H9 (cell line): ENCODE measurements at regions not wholly inside any gene's neighbourhood (a gene's known extent, or its start where the extent isn't known, plus 50 kb on each side); places are given as distances from the start of the nearest gene placed in this dataset.

ENCODE experiments used
- DNase-seq: peaks from one replicate; pipeline ENCODE4 v3.0.0-alpha.2; 2017
- H2AFZ ChIP-seq: one replicate; pipeline ENCODE4 v1.6.1; 2013; ENCODE audit warnings: mild to moderate bottlenecking, low read length, control low read depth, moderate library complexity
- H2AK5ac ChIP-seq: 2 replicates; pipeline ENCODE4 v1.6.1; 2013; ENCODE audit warnings: low read length, control low read depth, mixed read lengths; ENCODE audit not compliant: insufficient read length
- H2BK120ac ChIP-seq: one replicate; pipeline ENCODE4 v1.6.1; 2013; ENCODE audit warnings: low read depth, mild to moderate bottlenecking, low read length, control low read depth, inconsistent platforms; ENCODE audit not compliant: poor library complexity, severe bottlenecking
- H2BK12ac ChIP-seq: 2 replicates; pipeline ENCODE4 v1.6.1; 2013; ENCODE audit warnings: low read length, control low read depth, mixed read lengths, low read depth; ENCODE audit not compliant: insufficient read length
- H2BK15ac ChIP-seq: 2 replicates; pipeline ENCODE4 v1.6.1; 2013; ENCODE audit warnings: low read depth, low read length, control low read depth
- H2BK20ac ChIP-seq: one replicate; pipeline ENCODE4 v1.6.1; 2013; ENCODE audit warnings: low read depth, mild to moderate bottlenecking, low read length, control low read depth, inconsistent platforms; ENCODE audit not compliant: poor library complexity, severe bottlenecking
- H2BK5ac ChIP-seq: 2 replicates; pipeline ENCODE4 v1.6.1; 2013; ENCODE audit warnings: low read length, control low read depth, mixed read lengths; ENCODE audit not compliant: insufficient read length
- H3K14ac ChIP-seq: 2 replicates; pipeline ENCODE4 v1.6.1; 2013; ENCODE audit warnings: low read length, control low read depth; ENCODE audit not compliant: insufficient read depth
- H3K18ac ChIP-seq: 2 replicates; pipeline ENCODE4 v1.6.1; 2013; ENCODE audit warnings: low read depth, mild to moderate bottlenecking, mixed read lengths, low read length, control low read depth; ENCODE audit not compliant: insufficient read length
- H3K23ac ChIP-seq: 2 replicates; pipeline ENCODE4 v1.6.1; 2013; ENCODE audit warnings: low read length, control low read depth, mixed read lengths, low read depth; ENCODE audit not compliant: insufficient read length
- H3K23me2 ChIP-seq: 2 replicates; pipeline ENCODE4 v1.6.1; 2013; ENCODE audit warnings: low read depth, mild to moderate bottlenecking, mixed read lengths, low read length, control low read depth; ENCODE audit not compliant: insufficient read length, poor library complexity, severe bottlenecking
- H3K27ac ChIP-seq: 2 replicates; pipeline ENCODE4 v1.5.1; 2013; ENCODE audit warnings: low read length, control low read depth, mixed read lengths, low read depth; ENCODE audit not compliant: insufficient read length
- H3K27me3 ChIP-seq: 2 replicates; pipeline ENCODE4 v1.6.1; 2013; ENCODE audit warnings: low read length, control low read depth, inconsistent platforms; ENCODE audit not compliant: insufficient read depth
- H3K4ac ChIP-seq: 2 replicates; pipeline ENCODE4 v1.6.1; 2013; ENCODE audit warnings: low read depth, mild to moderate bottlenecking, control low read depth, inconsistent platforms, low read length, moderate library complexity
- H3K4me1 ChIP-seq: 2 replicates; pipeline ENCODE4 v1.6.1; 2013; ENCODE audit warnings: low read length, control low read depth, inconsistent platforms; ENCODE audit not compliant: insufficient read depth
- H3K4me2 ChIP-seq: 2 replicates; pipeline ENCODE4 v1.6.1; 2013; ENCODE audit warnings: low read length, control low read depth, mixed read lengths; ENCODE audit not compliant: insufficient read length, insufficient read depth
- H3K56ac ChIP-seq: 2 replicates; pipeline ENCODE4 v1.6.1; 2013; ENCODE audit warnings: low read depth, mild to moderate bottlenecking, mixed read lengths, low read length, control low read depth; ENCODE audit not compliant: insufficient read length
- H3K79me1 ChIP-seq: 2 replicates; pipeline ENCODE4 v1.6.1; 2013; ENCODE audit warnings: low read depth, mild to moderate bottlenecking, moderate library complexity, low read length, control low read depth, inconsistent platforms; ENCODE audit not compliant: insufficient read depth, poor library complexity, severe bottlenecking
- H3K79me2 ChIP-seq: 2 replicates; pipeline ENCODE4 v1.6.1; 2013; ENCODE audit warnings: low read length, control low read depth, inconsistent platforms; ENCODE audit not compliant: insufficient read depth
- H3K9ac ChIP-seq: 2 replicates; pipeline ENCODE4 v1.6.1; 2013; ENCODE audit warnings: low read length, control low read depth, mixed read lengths; ENCODE audit not compliant: insufficient read length; ENCODE audit errors: extremely low read depth
- H3K9me3 ChIP-seq: one replicate; pipeline ENCODE4 v1.6.1; 2013; ENCODE audit warnings: low read depth, low read length, inconsistent platforms; ENCODE audit not compliant: control insufficient read depth
- H3T11ph ChIP-seq: one replicate; pipeline ENCODE4 v1.6.1; 2013; ENCODE audit warnings: mild to moderate bottlenecking, low read length, control low read depth, inconsistent platforms
- H4K20me1 ChIP-seq: one replicate; pipeline ENCODE4 v1.6.1; 2013; ENCODE audit not compliant: control insufficient read depth, insufficient read length, insufficient read depth
- H4K5ac ChIP-seq: 2 replicates; pipeline ENCODE4 v1.6.1; 2013; ENCODE audit warnings: low read depth, mild to moderate bottlenecking, mixed read lengths, low read length, control low read depth; ENCODE audit not compliant: insufficient read length
- H4K8ac ChIP-seq: replicated peaks from 2 replicates; pipeline ENCODE4 v1.6.1; 2013; ENCODE audit warnings: low read length, control low read depth, mixed read lengths, low read depth; ENCODE audit not compliant: insufficient read length
- H4K91ac ChIP-seq: 2 replicates; pipeline ENCODE4 v1.6.1; 2013; ENCODE audit warnings: low read depth, mild to moderate bottlenecking, moderate library complexity, mixed read lengths, low read length, control low read depth; ENCODE audit not compliant: insufficient read length
- H3K27ac Mint-ChIP-seq, 3 experiments: 2 replicates in 2 of 3; 3 replicates in 1 of 3; pipeline ENCODE4 v1.8.0; 2020 to 2021; ENCODE audit warnings: mixed read lengths in 3 of 3, mild to moderate bottlenecking in 1 of 3, moderate library complexity in 1 of 3
- H3K27me3 Mint-ChIP-seq: 2 replicates; pipeline ENCODE4 v1.8.0; 2021; ENCODE audit warnings: low read depth, mild to moderate bottlenecking, moderate library complexity, mixed read lengths
- H3K36me3 Mint-ChIP-seq, 3 experiments: 2 replicates in 2 of 3; 3 replicates in 1 of 3; pipeline ENCODE4 v1.8.0; 2020 to 2021; ENCODE audit warnings: low read depth in 3 of 3, mixed read lengths in 3 of 3; ENCODE audit not compliant: insufficient read depth in 1 of 3
- H3K4me1 Mint-ChIP-seq, 2 experiments: 2 replicates each; pipeline ENCODE4 v1.8.0; 2020; ENCODE audit warnings: mixed read lengths in 2 of 2
- H3K4me3 Mint-ChIP-seq, 2 experiments: 2 replicates in 1 of 2; 3 replicates in 1 of 2; pipeline ENCODE4 v1.8.0; 2020 to 2021; ENCODE audit warnings: mild to moderate bottlenecking in 2 of 2, mixed read lengths in 2 of 2, moderate library complexity in 1 of 2
- H3K9me3 Mint-ChIP-seq, 2 experiments: 2 replicates in 1 of 2; 3 replicates in 1 of 2; pipeline ENCODE4 v1.8.0; 2020; ENCODE audit warnings: mild to moderate bottlenecking in 2 of 2, mixed read lengths in 2 of 2, moderate library complexity in 1 of 2
- CTCF ChIP-seq: fragments of 200-600 bp; sonication (generic); conservative IDR thresholded peaks from 3 replicates; pipeline ENCODE4 v1.8.0; 2021; ENCODE audit warnings: antibody characterized with exemption, mild to moderate bottlenecking
- WGBS: extraction: QIAGEN DNeasy Blood & Tissue Kit; methylation state at CpG from one replicate; pipeline ENCODE4 v1.1.7; 2013; ENCODE audit warnings: missing lambda C conversion rate, low lambda C conversion rate, mixed read lengths; ENCODE audit not compliant: insufficient read length; ENCODE audit errors: extremely low coverage; 5-methylcytosine and 5-hydroxymethylcytosine counted together

- Histone ChIP-seq H2BK20ac (no peak overlapping the region), H3K14ac (no peak overlapping the region), H3K23ac (no peak overlapping the region), H3K27ac (no peak overlapping the region), H3T11ph (no peak overlapping the region), H2BK12ac (no peak overlapping the region), H3K79me1 (no peaks in the 10 kb centered on the region), H4K5ac (no peak overlapping the region), H3K23me2 (peaks cover 10% of the 10 kb centered on the region), H3K18ac (no peak overlapping the region), H3K4me1 (peaks cover 5% of the 10 kb centered on the region; the same call in 1 of the 2 replicates), H3K9me3 (no peaks in the 10 kb centered on the region), H3K27me3 (peaks cover 6% of the 10 kb centered on the region; the same call in 1 of the 2 replicates), H3K4me2 (no peak overlapping the region), H4K20me1 (peaks cover 3% of the 10 kb centered on the region), H3K9ac (no peak overlapping the region), H4K91ac (no peak overlapping the region), H3K56ac (no peak overlapping the region), H3K79me2 (no peaks in the 10 kb centered on the region), H2BK5ac (no peak overlapping the region), H3K4ac (no peak overlapping the region), H2AK5ac (no peak overlapping the region), H2BK120ac (no peak overlapping the region), H2AFZ (no peak overlapping the region), H2BK15ac (no peak overlapping the region), H4K8ac (no peak overlapping the region)
- Mint-ChIP-seq H3K27ac (no peak overlapping the region), H3K4me3 (no peak overlapping the region), H3K4me1 (peaks cover 41 to 59% of the 10 kb centered on the region in 2 experiments), H3K9me3 (no peaks in the 10 kb centered on the region; a peak in 2 of 5 replicates), H3K36me3 (no peaks in the 10 kb centered on the region; a peak in 1 of 7 replicates), H3K27me3 (peaks cover 62% of the 10 kb centered on the region)
- DNase-seq, result no peak
- TF ChIP-seq CTCF, result no peak
- no CpG with 5 or more reads among the region's 11 CpGs for WGBS
These were observed 126.7 kb downstream of the C9orf50 start for GRCh38 chr9:129494113-129494789.
